ENCODE measurements at regions not wholly inside any gene's neighbourhood (a gene's known extent, or its start where the extent isn't known, plus 50 kb on each side); places are given as distances from the start of the nearest gene placed in this dataset.
"Not testable (repeated sequence)": the region's sequence is repeated elsewhere in the genome, so short reads cannot be mapped to it uniquely, and the experiment has no call there.

- in situ Hi-C loops (cut with HindIII; ENCODE audit: low pct_unique_long_range_greater_than_20kb, low sequenced_read_pairs), result no loop called here
- DNase-seq (ENCODE audit: low read depth, low spot score), result no peak
These were observed 51.6 kb upstream of the POMP start for GRCh38 chr13:28607187-28607955.

GRCh38 chr13:28606466-28606865 is 52.5 kb upstream of the POMP start:
- in situ Hi-C loops (cut with HindIII; ENCODE audit: low pct_unique_long_range_greater_than_20kb, low sequenced_read_pairs), result no loop called here
- no peak for DNase-seq (ENCODE audit: low read depth, low spot score)

GRCh38 chr13:28605147-28605546 is 53.8 kb upstream of the POMP start:
- in situ Hi-C loops (cut with HindIII; ENCODE audit: low pct_unique_long_range_greater_than_20kb, low sequenced_read_pairs); DNase-seq (ENCODE audit: low read depth, low spot score): not testable (repeated sequence)

- DNase-seq (ENCODE audit: low read depth, low spot score), result no peak
- in situ Hi-C loops (cut with HindIII; ENCODE audit: low pct_unique_long_range_greater_than_20kb, low sequenced_read_pairs), result no loop called here
These were observed 55.8 kb upstream of the POMP start for GRCh38 chr13:28603043-28603664.

- in situ Hi-C loops (cut with HindIII; ENCODE audit: low pct_unique_long_range_greater_than_20kb, low sequenced_read_pairs), result no loop called here
- no peak for DNase-seq (ENCODE audit: low read depth, low spot score)
These were observed 56.4 kb upstream of the POMP start for GRCh38 chr13:28602580-28602979.

- DNase-seq (ENCODE audit: low read depth, low spot score), result no peak
- in situ Hi-C loops (cut with HindIII; ENCODE audit: low pct_unique_long_range_greater_than_20kb, low sequenced_read_pairs), result no loop called here
These were observed 57.3 kb upstream of the POMP start for GRCh38 chr13:28601581-28601980.

GRCh38 chr13:28597641-28598040 is 61.3 kb upstream of the POMP start:
- DNase-seq (ENCODE audit: low read depth, low spot score), result no peak

GRCh38 chr13:28590461-28590860 is 68.5 kb upstream of the POMP start:
- no peak for DNase-seq (ENCODE audit: low read depth, low spot score)

More at GRCh38 chr13:28597641-28598040, 61.3 kb upstream of the POMP start:
- in situ Hi-C loops (cut with HindIII; ENCODE audit: low pct_unique_long_range_greater_than_20kb, low sequenced_read_pairs), result no loop called here

GRCh38 chr13:28588296-28588695 is 70.6 kb upstream of the POMP start:
- in situ Hi-C loops (cut with HindIII; ENCODE audit: low pct_unique_long_range_greater_than_20kb, low sequenced_read_pairs), result no loop called here
- no peak for DNase-seq (ENCODE audit: low read depth, low spot score)

More at GRCh38 chr13:28590461-28590860, 68.5 kb upstream of the POMP start:
- in situ Hi-C loops (cut with HindIII; ENCODE audit: low pct_unique_long_range_greater_than_20kb, low sequenced_read_pairs), result no loop called here

GRCh38 chr13:28587174-28587540 is 71.8 kb upstream of the POMP start:
- DNase-seq (ENCODE audit: low read depth, low spot score), result no peak
- in situ Hi-C loops (cut with HindIII; ENCODE audit: low pct_unique_long_range_greater_than_20kb, low sequenced_read_pairs), result no loop called here

- in situ Hi-C loops (cut with HindIII; ENCODE audit: low pct_unique_long_range_greater_than_20kb, low sequenced_read_pairs), result no loop called here
- no peak for DNase-seq (ENCODE audit: low read depth, low spot score)
These were observed 72.3 kb upstream of the POMP start for GRCh38 chr13:28586439-28587173.

GRCh38 chr13:28585561-28585960 is 73.4 kb upstream of the POMP start:
- peak; percentile 37 for DNase-seq (ENCODE audit: low read depth, low spot score)
- in situ Hi-C loops (cut with HindIII; ENCODE audit: low pct_unique_long_range_greater_than_20kb, low sequenced_read_pairs), result no loop called here

GRCh38 chr13:28584873-28585381 is 74.0 kb upstream of the POMP start:
- DNase-seq (ENCODE audit: low read depth, low spot score), result no peak

GRCh38 chr13:28583651-28584091 is 75.3 kb upstream of the POMP start:
- DNase-seq (ENCODE audit: low read depth, low spot score), result no peak
- in situ Hi-C loops (cut with HindIII; ENCODE audit: low pct_unique_long_range_greater_than_20kb, low sequenced_read_pairs), result no loop called here

More at GRCh38 chr13:28584873-28585381, 74.0 kb upstream of the POMP start:
- in situ Hi-C loops (cut with HindIII; ENCODE audit: low pct_unique_long_range_greater_than_20kb, low sequenced_read_pairs), result no loop called here

GRCh38 chr13:28582892-28583240 is 76.1 kb upstream of the POMP start:
- DNase-seq (ENCODE audit: low read depth, low spot score), result no peak
- in situ Hi-C loops (cut with HindIII; ENCODE audit: low pct_unique_long_range_greater_than_20kb, low sequenced_read_pairs), result no loop called here

GRCh38 chr13:28582225-28582891 is 76.6 kb upstream of the POMP start:
- DNase-seq (ENCODE audit: low read depth, low spot score), result no peak
- in situ Hi-C loops (cut with HindIII; ENCODE audit: low pct_unique_long_range_greater_than_20kb, low sequenced_read_pairs), result no loop called here

- in situ Hi-C loops (cut with HindIII; ENCODE audit: low pct_unique_long_range_greater_than_20kb, low sequenced_read_pairs), result no loop called here
- no peak for DNase-seq (ENCODE audit: low read depth, low spot score)
These were observed 77.5 kb upstream of the POMP start for GRCh38 chr13:28581451-28581850.

GRCh38 chr13:28579736-28580135 is 79.2 kb upstream of the POMP start:
- in situ Hi-C loops (cut with HindIII; ENCODE audit: low pct_unique_long_range_greater_than_20kb, low sequenced_read_pairs), result no loop called here
- DNase-seq (ENCODE audit: low read depth, low spot score), result no peak
